Fibroblast of the conjunctiva (primary cell): ENCODE measurements at regions not wholly inside any gene's neighbourhood (a gene's known extent, or its start where the extent isn't known, plus 50 kb on each side); places are given as distances from the start of the nearest gene placed in this dataset.

Source experiments
- DNase-seq: peaks from one replicate; pipeline ENCODE4 v3.0.0-alpha.2; 2010; ENCODE audit warnings: low read depth

GRCh38 chr7:155919391-155920067 lies 107.3 kb upstream of the SHH start:
- no peak for DNase-seq

DNA sequence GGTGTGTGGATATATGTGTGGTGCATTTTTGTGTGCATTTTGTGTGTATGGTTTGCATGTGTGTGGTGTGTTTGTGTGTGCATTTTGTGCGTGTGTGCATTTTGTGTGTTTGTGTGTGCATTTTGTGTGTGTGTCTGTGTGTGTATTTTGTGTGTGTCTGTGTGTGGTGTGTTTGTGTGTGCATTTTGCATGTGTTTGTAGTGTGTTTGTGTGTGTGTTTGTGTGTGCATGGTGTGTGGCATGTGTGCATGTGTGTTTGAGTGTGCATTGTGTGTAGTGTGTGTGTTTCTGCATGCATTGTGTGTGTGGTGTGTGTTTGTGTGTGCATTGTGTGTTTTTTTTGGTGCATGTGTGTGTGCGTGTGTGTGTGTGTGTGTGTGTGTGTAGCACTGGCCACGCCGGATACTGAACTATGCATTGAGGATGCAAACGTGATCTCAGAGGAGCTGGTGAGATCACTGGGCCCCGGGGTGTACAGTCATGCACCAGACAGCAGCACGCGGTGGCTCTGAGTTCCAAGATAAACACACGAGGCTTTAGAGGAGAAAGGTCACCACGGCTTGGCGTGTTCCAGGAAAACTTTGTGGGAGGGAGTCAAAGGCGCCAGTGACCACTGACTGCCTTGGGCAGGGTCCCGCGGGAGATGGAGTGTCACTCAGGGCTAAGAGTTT lies 106.6 kb upstream of the SHH start:
- peak; percentile 86 for DNase-seq

DNA sequence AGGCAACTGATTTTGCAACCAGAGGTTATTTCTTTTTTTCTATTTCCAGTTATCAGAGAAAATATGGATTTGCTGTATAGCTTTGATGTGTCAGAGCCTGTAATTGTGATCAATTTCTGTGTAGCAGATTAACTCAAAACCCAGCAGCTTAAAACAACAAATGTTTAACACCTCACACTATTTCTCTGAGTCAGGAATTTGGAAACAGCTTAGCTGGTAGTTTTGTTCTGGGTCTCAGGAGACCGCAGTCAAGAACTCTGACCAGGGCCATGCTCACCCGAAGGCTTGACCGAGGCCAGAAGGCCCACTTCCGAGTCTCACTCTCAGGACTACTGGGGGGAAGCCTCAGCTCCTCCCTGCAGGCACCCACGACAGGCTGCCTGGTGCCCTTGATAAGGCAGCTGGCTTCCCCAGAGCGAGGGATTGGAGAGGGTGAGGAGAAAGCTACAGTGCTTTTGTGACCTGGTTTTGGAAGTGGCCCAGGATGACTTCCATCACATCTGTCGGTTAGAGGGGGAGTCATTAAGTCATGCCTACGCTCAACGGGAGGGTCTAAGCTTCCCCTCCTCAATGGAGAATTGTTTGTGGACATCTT lies 105.7 kb upstream of the SHH start:
- no peak for DNase-seq

GRCh38 chr7:155916926-155917655 lies 104.8 kb upstream of the SHH start:
- DNase-seq: no peak

DNA sequence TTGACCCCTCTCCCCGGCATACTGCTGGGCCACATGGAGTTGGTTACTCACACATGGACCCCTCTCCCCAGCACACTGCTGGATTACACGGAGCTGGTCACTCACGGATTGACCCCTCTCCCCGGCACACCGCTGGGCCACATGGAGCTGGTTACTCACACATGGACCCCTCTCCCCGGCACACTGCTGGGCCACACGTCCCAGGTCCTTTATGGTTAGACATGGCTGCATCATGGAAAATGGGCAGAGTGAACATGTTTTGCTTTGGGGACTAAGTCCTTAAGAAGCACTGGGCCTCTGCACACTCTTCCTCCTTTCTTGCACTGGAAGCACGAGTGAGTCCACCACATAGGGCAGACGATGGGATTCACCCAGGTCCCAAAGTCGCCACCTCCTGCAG lies 102.1 kb upstream of the SHH start:
- DNase-seq: no peak

- no peak for DNase-seq
Observed at GRCh38 chr7:155913719-155914118, 101.5 kb upstream of the SHH start.

- DNase-seq: no peak
Observed at GRCh38 chr7:155913291-155913690, 101.0 kb upstream of the SHH start.

DNA sequence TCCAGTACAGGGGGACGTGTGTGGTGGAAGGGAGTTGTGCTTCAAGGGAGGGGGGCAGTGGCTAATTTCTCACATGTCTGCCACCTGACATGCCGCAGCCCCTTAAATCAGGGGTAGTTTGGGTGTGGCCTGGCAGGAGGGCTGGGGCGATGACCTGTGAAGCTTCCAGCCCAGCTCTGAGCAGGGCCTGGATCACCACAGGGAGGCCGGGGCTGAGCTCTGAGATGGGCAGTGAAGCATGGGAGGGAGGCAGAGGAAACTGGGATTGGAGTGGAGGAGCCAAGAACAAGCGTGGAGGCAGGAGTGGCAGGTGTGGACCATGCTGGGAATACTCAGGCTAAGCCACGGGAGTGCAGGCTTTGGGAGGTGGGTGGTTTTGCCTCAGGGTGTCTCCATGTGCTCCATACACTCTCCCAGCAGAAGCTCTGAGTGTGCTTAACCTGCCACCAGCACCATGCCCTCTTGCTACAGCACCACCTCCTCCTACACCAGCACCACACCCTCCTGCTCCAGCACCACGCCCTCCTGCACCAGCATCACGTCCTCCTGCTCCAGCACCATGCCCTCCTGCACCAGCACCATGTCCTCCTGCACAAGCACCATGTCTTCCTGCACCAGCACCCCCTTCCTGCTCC lies 99.3 kb upstream of the SHH start:
- DNase-seq: no peak

- no peak for DNase-seq
Observed at GRCh38 chr7:155908385-155908784, 96.1 kb upstream of the SHH start.

- DNase-seq: no peak
Observed at GRCh38 chr7:155907450-155908200, 95.4 kb upstream of the SHH start.

DNA sequence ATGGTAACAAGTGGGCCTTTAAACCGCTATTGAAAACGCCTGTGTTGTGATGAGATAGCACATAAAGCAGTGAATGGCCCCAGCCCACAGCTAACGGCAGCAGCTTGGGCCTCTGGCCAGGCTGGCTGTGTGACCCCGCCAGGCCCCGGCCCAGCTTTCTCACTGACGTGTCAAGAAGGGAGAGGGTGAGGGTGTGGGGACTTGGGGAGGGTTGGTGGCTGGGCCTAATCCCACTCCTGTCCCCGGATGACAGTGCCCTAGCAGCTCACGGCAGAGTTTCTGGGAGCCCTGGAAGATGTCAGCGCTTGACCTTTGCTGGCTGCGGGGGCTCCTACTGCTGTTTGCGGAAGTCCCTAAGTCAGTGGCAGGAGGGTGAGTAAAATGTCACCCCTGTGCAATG lies 88.9 kb upstream of the SHH start:
- no peak for DNase-seq

- no peak for DNase-seq
Observed at GRCh38 chr7:155899596-155899995, 87.3 kb upstream of the SHH start.

GRCh38 chr7:155897758-155898386 lies 85.6 kb upstream of the SHH start:
- DNase-seq: no peak

DNA sequence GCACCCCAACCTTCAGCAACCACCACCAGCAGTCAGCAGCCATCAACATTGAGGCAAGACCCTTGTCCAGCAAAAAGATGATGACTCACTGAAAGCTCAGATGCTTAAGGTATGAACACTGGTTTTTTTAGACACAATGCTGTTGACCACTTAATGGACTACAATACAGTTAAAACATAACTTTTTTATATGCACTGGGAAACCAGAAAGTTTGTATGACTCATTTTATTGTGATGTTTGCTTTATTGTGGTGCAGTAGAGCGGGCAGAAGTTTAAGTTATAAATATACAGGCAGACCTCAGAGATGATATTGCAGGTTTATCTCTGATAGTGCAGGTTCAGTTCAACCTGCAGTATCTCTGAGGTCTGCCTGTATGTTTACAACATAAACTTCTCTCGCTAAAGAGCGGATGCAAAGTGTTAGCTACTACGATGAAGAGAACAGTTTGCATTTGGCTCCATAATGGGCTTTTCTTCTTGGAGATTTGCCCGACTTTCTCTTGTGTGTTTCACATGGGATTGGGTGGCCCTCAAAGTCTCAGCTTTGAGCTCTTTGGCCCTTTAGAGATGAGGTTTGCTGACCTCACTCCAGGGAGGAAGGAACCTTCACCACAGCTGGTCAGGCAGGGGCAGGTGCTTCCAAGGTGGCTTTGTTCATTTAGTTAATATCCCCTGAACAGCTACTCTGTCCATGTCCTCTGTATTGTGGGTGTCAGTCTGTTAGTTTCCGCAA lies 84.4 kb upstream of the SHH start:
- DNase-seq: no peak

DNA sequence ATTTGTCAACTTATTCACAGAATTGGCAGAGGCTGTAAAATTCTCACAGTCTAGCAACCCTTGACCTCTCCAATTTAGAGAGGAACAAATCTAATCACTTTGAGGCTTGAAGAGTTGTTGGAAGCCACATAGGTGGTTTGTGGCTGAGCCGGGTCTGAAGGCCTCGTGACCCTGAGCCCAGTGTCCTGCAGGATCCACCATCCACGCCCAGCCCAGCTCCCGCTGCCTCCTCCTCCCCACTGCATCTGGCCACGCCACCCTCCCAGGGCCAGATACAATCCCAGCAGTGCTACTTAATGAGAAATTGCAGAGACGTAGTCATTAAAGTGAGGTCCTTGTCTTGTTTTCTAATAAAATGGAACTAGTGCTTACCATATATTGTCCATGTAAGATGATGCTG lies 81.4 kb upstream of the SHH start:
- no peak for DNase-seq

DNA sequence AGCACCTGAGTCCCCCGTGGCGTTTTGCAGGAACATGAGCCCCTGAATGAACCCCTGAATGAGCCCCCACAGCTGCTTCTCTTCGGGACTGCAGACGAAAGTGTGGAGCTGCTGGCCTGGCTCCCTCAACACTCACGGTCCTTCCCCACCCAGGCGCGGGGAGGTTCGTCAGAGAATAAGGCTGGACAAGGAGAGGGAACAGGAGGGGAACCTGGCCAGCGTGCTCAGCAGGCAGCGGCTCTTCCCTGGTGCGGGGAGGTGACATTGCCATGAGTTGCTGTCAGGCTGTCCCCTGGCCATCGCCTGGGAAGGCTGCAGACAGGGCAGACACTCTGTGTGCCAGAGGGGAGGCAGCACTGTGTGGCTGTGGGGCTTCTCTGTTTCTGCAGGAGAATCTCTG lies 80.9 kb upstream of the SHH start:
- DNase-seq: no peak

DNA sequence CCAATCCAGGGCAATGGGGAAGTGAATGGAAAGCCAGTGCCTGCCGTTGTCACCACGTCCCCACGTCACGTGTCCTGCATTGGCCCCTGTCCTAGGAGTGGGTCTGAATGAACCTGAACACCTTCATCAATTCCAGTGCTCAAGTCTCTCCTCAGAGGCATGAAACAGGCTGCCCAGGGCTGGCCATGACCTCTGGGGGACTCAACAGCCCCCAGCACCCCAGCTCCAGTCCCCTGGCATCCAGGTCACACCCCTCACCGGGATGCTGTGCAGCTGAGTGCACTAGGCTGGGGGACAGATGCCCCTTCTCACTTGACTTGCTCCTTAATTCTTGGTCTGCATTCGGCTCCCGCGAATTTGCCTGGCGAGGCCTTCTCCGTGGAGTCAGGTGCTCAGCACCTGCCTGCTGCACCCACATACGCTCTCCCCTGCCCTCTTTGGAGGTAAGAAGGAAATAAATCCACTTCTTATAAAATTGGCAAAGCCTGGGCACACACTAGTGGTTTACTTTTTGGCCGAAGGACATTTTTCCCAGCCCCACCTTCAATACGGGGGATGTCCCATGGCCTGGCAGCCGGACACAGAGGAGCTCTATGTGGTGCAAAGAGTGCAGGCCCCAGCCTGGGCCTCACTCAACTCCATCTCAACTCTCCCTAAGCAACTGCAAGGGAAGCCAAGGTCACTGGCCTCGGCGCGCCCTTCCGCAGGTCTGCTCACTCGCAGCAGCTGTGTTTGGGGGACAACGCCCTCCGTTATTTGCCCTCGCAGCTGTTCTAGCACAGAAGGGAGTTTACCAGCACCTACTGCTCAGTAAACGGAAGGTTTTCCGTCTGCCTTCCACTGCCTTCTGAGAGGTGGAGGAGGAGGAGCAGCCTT lies 77.6 kb upstream of the SHH start:
- no peak for DNase-seq

- no peak for DNase-seq
Observed at GRCh38 chr7:155887174-155887525, 74.9 kb upstream of the SHH start.

- no peak for DNase-seq
Observed at GRCh38 chr7:155886391-155887173, 74.3 kb upstream of the SHH start.
